NAMALWA (cell line): ENCODE measurements at regions not wholly inside any gene's neighbourhood (a gene's known extent, or its start where the extent isn't known, plus 50 kb on each side); places are given as distances from the start of the nearest gene placed in this dataset.
"Not testable (repeated sequence)": the region's sequence is repeated elsewhere in the genome, so short reads cannot be mapped to it uniquely, and the experiment has no call there.

ENCODE experiments used
- DNase-seq: peaks from one replicate; pipeline ENCODE4 v3.0.0-alpha.2; 2015; ENCODE audit warnings: low spot score

DNA sequence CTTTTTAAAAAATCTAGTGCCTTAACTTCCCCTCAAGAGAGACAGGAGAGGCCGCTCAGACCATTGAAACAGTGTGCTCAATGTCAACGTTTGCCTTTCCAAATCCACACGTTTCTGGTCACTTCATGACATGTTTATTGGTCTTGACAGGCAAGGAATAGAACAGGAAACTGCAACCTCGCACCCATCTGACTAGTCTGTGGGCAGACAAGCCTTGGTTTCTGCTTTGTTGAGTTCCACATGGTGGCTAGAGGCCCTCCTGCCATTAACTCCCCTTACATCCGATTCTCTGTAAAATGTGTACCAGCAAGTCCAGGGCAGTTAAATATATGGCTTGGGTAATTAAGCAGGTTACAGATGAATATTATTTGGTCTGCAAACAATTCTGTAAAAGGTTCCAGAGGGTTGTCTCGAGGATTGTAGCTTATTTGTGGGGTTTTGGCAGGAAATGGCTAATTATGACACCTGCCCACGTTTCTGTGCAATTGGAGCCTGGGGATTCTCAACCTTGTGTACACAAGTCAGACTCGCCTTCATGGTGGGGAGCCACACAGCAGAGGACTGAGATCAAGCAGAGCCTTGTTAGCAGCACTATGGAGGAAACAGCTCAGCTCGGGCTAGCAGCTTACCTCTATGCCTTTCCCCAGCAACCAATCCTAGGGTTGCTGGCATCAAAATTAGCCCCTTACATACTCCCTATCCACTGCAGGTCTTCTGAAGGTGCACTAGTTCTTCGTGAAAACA is 317.5 kb upstream of the IGF1R start:
- DNase-seq: no peak

DNA sequence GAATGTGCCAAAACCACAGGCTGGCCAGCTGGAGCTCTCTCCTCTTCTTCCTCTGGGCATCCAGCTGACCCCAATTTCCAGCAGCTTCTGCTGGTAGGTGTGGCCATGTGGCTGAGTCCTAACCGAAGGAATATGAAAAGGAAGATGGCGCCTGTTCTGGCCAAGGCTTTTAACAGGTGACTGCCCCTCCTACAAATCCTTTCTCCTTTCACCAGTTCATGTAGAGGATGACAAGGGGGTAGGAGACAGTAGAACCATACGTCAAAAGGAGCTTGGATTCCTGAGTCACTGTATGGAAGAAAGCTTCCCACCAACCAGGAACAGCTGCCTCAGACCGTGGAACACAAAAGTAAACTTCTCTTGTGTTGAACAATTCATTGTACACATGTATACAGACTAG is 316.7 kb upstream of the IGF1R start:
- no peak for DNase-seq

DNA sequence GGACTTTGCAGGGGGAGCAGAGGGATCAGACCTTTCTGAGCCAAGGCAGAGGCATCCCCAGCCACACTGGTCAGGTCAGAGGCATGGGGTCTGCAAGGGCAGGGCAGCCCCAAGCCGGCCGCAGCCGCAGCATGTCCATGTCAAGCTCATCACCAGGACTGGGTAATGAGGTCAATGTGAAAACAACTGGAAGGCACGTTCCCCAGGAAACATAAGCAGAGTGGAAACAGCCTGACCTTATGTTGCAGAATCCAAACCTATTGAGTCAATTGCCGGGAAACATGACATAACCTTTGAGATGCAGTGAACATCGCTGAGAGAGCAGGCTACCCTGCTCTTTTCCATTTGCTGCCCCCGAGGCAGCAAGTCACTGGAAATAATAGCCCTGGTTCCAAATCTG is 315.1 kb upstream of the IGF1R start:
- no peak for DNase-seq

DNA sequence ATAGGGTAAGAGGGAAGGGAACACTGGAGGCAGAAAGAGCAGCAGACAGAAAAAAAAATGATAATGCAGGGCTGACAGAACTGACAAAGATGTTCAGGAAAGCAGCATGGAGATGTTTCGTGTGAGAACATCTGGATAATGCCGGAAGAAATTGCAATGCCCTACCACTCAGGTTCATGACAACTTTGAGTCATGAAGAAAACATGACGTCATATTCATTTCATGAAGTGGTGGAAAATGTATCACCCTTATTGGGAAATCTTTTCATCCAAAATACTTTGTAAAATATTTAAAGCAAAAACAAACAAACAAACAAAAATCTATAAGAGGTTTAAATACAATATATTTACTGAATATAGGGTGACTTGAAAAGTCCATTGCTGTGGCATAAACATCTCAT is 305.4 kb upstream of the IGF1R start:
- DNase-seq: no peak

DNA sequence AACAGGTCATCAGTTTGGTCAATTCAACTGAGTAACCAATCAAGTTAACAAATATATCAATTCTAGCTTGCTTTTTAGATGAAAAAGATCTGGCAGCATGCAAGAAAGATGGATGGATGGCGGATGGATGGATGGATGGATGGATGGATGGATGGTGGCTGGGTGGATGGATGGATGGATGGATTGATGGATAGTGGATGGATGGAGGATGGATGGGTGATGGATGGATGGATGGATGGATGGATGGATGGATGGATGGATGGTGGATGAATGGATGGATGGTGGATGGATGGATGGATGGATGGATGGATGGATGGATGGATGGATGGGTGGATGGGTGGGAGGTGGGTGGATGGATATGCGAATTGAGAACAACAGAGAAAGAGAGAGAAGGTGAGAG is 303.7 kb upstream of the IGF1R start:
- DNase-seq: no peak

DNA sequence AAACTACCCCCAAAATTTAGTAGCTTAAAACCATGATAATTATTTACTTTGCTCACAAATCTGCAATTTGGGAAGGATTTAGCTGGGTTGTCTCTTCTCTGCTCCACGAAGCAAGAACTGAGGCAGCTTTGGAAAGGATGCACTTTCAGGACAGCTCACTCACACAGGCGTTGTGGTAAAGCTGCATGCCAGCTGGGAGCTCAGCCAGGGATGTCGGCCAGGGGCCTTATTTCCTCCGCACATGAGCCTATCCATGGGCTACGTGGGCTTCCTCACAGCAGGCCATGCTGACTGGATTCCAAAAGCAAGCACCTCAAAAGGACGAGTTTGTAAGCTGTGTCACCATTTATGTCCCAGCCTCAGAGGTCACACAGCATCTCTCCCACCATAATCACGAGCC is 301.3 kb upstream of the IGF1R start:
- DNase-seq: no peak

DNA sequence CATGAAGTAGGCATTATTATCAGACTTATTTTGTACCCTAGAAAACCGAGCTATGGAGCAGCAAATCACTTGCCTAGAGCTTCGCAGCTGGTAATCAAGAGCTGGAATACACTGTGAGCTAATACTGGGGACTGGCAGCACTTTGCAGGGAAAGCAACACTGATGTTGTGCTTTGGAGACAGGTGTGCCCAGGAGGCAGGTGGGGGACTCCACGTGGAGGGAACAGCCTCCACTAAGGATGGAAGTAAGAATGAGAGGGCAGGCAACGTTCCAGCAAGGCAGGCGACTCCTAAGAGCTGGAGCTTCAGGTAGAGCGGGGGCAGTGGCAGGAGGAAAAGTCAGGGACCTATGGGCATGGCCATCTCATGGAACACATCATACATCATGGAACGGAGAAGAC is 300.5 kb upstream of the IGF1R start:
- DNase-seq: no peak

DNA sequence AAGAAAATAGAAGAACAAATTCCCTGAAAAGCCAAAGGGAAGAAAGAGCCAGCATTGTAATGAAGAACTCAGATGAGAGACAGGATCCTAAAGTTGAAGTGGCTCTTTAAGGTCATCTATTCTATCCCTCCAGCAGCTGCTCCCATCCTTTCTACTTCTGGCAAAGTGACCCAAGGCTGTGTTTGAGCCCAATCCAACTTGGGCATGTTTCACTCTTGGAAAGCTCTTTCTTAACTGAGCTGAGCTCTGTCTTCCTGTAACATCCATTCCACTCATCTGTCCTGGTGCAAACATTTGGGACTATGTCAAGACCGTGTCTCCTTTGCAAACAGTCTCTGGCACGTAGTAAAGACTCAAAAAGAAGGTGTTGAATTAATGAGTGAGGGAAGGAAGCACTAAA is 298.1 kb upstream of the IGF1R start:
- no peak for DNase-seq

DNA sequence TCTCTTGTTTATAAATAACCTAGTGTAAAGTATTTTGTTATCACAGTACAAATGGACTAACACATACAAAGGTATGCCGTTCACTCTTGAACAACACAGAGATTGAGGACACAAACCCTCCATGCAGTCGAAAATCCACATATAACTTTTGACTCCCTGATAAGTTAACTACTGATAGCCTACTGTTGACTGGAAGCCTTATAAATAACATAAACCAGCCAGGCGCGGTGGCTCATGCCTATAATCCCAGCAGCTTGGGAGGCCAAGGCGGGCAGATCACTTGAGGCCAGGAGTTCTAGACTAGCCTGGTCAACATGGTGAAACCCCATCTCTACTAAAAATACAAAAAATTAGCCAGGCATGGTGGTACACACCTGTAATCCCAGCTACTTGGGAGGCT is 290.1 kb upstream of the IGF1R start:
- DNase-seq: not testable (repeated sequence)

DNA sequence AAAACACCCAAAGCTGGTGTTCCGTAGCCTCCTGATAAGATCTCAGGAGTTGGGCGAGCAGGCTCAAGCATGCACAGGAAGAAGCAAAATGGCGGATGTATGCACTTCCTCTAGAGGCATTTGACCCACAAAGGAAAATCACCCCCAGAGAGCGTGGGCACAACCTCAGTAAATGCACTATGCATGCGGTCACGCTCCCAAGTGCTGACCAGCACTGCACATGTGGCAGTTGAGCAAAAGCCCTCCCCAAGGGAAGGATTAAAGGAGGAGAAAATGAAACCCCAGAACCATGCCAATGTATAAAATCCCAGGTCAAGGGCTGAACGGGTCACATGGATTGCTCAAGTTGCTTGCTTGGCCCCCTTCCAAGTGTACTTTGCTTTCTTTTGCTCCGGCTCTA is 289.4 kb upstream of the IGF1R start:
- no peak for DNase-seq

DNA sequence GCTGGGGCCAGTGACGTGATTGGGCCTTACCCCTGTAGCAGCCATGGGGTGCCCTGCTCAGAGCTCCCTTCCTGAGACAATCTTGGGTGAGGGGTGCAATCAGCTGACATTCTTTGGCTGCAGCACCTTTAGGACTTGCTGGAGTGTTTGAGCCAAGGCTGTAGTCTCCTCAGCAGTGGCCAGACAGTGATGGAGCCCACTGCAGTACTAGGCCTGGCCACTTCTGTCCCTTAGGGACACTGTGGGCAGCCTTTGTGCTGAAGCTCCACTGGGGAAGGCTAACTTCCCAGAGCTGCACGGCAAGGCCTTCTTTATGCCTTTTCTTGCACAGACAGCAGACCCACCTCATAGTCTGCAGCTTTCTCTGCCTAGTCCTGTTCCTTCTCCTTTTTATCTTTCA is 284.9 kb upstream of the IGF1R start:
- no peak for DNase-seq

DNA sequence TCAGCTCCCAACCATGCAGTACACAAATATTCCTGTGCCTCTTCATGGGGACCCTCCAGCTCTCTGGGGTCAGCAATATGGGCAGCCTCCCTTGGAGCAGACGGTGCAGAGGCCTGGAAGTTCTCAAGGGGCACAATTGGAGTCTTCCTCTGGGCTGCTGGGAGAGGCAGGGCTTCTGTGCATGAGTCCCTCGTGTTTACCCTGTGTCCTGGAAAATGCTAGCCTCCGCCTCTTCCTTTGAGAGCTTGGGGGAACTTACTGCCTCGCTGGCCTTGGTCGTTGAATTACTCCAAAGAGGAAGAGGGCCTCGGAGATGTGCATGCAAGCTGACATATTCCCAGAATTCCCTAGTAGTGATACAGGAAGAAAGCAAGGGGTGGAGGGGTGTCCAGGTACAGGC is 284.4 kb upstream of the IGF1R start:
- no peak for DNase-seq

DNA sequence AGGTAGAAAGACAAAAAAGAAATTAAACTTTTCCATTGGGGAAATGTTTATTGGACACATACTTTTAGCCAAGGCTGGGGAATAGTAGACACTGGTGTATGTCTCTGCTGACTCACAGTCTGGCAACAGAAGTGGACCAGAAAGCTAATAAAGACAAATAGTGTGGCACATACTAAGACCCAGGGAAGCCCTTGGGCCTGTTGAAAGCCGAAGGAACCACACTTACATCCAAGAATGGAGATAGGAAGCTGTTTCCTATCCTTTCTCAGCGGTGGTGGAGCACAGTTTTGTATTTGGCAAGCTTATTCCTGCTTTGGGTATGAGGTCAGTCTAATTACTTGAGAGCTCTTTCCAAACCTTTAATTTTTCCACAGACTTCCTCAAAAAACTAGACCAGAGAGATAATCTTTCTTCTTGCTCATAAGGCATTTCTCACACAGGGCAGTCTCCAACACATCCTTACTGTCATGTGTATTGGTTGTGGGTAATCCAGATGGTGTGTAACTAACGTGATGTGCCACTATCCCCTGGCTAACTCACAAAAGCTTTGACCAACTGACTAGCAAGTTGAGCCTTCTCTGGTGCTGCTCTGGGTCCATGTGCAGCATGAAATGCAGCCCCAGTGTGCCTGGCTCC is 279.1 kb upstream of the IGF1R start:
- no peak for DNase-seq

DNA sequence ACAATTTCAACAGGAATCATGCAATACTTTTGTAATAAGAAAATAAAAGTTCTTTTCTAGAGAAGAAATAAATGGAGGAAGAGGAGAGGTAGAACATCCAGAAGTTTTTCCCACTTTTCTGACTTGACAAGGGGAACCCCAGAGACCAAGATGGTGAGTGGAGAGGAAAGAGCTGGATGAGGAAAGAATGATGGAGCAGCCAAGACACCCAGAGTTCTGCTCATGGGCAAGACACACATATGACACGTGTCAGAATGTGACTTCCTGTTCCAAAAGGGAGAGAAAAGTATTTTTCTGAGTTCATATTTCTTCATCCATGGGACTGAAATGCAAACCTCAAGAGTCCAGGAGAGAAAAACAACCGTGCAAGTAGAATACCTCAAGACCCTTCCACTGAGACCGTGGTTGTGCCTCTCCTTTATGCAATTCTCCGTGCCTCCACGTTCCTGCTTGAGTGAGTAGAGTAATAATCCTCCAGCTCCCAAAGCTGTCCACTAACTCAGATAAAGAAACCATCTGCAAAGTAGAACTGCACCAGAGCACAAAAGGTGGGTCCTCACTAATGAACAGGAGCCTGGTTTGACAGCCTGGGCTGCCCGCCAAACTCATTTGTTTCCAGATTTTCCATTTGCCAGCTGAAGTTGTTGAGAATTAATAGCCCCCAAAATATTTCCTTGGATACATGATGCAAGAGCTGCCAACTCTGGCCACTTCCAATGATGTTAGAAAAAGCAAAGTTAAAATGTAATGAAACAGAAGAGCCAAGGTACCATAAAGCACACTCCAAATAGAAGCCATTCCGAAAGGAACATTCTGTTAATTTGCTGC is 272.6 kb upstream of the IGF1R start:
- DNase-seq: no peak

DNA sequence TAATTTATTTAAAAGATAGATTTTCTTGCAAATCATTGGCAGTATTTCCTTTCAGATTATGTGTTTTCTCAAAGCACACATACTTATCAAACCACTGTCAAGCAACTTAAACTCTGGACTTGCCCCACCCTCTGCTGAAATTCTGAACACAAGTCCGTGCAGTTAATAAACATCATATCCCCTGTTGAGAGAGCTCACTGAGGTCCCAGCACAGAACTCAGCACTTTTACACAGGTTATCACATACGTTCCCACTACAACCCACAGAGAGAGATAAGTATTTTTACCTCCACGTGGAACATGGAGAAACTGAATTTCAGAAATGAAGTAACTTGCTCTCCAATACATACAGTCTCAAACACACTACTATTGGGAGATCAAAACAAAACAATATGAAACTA is 267.6 kb upstream of the IGF1R start:
- no peak for DNase-seq

DNA sequence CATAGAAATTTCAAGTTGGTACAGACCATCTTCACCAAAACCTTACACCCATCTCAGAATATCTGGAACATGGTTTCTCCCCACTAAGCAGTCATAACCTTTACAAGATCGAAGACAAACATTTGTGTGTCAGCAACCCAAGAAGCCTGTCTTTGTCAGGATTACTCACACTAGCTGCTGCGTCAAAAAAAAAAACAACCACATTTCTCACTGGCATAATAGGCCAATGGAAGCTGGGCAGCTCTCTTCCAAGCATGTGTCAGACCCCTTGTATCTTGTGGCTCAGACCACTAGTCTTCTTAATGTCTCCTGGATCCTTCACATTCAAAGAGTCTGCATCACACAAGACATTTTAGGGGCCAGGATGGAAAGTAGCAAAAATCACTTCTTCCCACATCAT is 266.9 kb upstream of the IGF1R start:
- DNase-seq: no peak

DNA sequence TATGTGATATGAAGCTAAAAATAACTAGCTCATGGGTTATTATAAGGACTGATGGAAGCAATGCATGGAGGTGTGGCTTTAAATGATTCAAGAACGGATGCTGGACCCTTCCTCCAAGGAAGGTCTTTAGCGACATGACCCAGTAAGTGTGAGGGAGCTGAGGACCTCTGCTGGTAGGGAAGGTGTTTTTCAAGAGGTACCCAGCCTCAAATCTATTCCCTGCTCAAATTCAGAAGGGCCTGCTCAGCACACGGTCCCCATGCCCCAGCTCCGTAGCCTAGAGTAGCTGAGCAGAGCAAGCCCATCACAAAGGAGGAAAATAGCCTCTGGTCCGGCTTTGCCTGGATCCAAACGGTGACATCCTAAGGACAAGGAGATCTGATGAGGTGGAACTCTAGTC is 266.2 kb upstream of the IGF1R start:
- DNase-seq: peak; percentile 5

DNA sequence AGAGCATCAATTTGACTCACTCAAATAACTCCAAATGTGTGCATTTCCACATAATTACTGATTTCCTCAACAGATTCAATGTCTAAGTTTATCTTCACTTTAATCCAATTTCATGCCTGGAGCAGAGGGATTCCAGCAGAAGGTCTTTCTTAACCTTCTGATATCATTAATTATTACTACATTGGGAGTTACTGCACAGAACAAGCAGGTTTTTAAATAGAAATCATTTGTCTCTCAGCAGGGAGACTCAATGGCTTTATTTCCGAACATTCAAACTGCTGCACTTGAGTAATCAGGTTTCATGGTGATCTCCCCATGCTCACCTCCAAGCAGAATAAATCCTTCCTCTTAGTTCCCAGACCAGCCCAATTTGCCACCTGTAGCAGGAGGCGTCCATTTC is 264.8 kb upstream of the IGF1R start:
- no peak for DNase-seq

DNA sequence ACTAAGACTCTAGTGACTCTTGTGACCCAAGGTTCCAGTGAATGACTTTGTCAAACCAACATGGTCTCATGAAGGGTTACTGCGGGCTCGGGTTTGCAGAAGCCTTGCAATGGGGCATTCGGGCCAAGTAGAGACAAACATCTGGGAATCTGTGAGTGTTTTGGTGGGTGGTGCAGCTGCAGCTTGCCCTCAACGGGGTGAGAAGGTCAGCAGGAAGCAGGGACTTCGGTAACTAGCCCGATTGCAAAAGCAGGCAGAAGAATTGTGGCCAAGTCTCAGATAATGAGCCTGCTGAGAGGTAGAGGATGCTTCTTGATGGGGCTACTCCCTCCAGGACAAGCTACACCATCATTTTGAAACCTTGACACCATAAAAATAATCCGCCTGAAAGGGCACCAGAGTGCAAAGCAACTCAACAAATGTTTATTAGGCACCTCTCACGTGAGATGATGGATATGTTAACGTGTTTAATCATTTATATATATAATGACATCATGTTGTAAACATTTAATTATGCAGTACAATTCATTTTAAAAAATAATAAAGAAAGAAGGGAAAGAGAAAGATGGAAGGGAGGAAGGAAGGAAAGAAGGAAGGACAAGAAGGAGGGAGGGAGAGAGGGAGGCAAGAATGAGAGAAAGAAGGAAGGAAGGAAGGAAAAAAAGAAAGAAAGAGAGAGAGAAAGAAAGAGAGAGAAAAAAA is 263.9 kb upstream of the IGF1R start:
- DNase-seq: no peak

DNA sequence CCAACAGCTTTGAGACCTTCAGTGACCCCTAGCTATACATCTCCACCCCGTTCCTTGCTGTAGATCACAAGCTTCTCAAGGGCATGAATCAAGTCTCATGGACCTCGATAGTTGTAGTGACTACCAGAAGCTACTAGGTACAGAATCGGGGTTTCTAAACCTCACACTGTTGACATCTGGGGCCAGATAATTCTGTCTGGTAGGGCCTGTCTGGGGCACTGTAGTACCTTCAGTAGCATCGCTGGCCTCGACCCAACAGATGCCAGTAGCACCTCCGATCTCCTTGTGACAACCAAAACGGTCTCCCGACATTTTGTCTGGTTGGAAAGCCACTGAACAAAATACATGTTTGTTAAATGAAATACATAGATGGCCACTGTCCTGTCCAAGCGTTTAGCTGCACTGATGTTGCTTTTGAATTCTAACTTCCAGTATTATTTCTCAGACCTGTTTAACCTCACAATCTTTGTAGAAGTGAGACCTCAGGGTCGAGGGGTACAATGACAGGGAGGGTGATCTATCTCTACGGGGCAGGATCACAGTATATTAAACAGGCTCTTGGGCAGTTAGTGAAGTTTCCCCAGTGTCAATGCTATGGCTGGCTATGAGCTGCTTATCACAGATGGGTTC is 262.5 kb upstream of the IGF1R start:
- DNase-seq: no peak

DNA sequence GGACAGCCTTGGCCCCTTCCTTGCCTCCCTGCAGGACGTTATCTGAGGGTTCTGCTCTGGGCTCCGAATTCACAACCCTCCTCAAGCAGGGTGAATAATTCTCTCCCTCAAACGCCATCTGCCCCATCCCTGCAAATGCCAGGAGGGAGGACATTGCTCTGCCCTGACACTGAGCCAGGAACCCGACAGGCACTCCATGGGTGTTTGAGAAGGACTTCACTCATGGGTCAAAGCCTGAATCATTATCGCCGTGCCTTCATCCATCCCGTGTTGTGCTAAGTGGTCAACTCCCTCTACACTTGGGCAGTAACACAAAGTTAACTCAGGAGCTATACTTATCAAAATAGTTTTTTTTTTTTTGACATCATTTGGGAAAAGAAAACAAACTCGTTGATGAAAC is 261.8 kb upstream of the IGF1R start:
- DNase-seq: no peak

DNA sequence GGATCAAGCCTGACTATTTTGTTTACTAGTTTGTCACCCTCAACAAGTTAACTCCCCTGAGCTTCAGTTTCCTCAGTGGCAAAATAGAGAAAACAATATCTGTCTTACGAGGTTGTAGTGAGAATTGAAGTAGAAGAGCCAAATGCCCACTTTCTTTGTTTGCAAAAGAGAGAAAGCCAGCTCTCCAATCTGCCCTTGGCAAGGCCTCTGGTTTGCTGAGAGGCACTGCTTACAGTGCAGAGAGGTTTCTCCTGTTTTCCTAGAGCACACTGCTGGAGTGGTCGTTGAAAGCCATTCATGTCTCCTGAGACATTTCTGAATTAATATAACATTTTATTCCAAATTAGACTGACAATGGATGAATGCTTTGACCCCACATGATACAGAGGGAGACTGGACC is 260.5 kb upstream of the IGF1R start:
- no peak for DNase-seq
